Thymus (tissue), 11 donors: ENCODE measurements at regions not wholly inside any gene's neighbourhood (a gene's known extent, or its start where the extent isn't known, plus 50 kb on each side); places are given as distances from the start of the nearest gene placed in this dataset.

Experiments
- DNase-seq, 9 donors: peaks; one replicate each; pipeline ENCODE4 v3.0.0-alpha.2; 2013; ENCODE audit warnings: low spot score in 9 of 9, low read depth in 6 of 9, missing footprints in 1 of 9
- H3K27ac ChIP-seq, 2 donors: one replicate each; pipeline ENCODE4 v1.5.1; 2013; ENCODE audit warnings: control low read depth in 1 of 2, low read depth in 1 of 2, low read length in 1 of 2, mild to moderate bottlenecking in 1 of 2, moderate library complexity in 1 of 2
- H3K27me3 ChIP-seq, 2 donors: one replicate each; pipeline ENCODE4 v1.5.1; 2013; ENCODE audit warnings: low read length in 1 of 2; ENCODE audit not compliant: control insufficient read depth in 2 of 2, insufficient read depth in 1 of 2
- H3K36me3 ChIP-seq, 2 donors: one replicate each; pipeline ENCODE4 v1.5.1; 2013; ENCODE audit warnings: low read length in 1 of 2, mild to moderate bottlenecking in 1 of 2, moderate library complexity in 1 of 2; ENCODE audit not compliant: control insufficient read depth in 2 of 2, insufficient read depth in 2 of 2
- H3K4me1 ChIP-seq, 2 donors: one replicate each; pipeline ENCODE4 v1.5.1; 2013; ENCODE audit warnings: low read length in 2 of 2; ENCODE audit not compliant: control insufficient read depth in 2 of 2, insufficient read depth in 2 of 2
- H3K4me3 ChIP-seq, 2 donors: one replicate each; pipeline ENCODE4 v1.5.1; 2013; ENCODE audit warnings: low read length in 2 of 2, control low read depth in 1 of 2, mild to moderate bottlenecking in 1 of 2
- H3K9me3 ChIP-seq, 2 donors: one replicate each; pipeline ENCODE4 v1.5.1; 2013; ENCODE audit warnings: low read length in 1 of 2, mild to moderate bottlenecking in 1 of 2; ENCODE audit not compliant: control insufficient read depth in 2 of 2, insufficient read depth in 1 of 2
- WGBS: extraction: QIAGEN DNeasy Blood & Tissue Kit; methylation state at CpG from one replicate; pipeline ENCODE4 v1.1.7; 2013; 5-methylcytosine and 5-hydroxymethylcytosine counted together
- donor health status: healthy.

DNA sequence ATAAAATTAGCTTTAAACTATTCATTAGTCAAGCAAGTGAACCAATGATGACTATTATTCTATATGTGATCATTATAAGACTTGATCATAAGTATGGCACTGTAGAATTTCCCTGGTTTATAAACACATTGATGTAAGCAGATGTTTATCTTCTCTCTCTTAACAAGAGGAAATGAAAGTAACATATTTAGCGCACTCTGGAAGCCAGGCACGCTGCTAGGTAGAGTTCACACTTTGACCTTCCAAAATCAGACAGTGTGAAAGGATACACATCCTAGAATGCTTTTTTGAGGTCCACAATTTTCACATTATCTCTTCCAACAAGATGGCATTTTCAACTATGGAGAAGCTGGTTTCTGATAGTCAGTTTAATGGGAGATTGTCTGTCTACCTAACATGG is 529.4 kb upstream of the IGFBP3 start:
- no peak for DNase-seq
- 80% methylated on average over 2 of the region's 2 CpGs for WGBS

GRCh38 chr7:46449743-46450142 is 528.7 kb upstream of the IGFBP3 start:
- no peaks in the 10 kb centered on the region for H3K9me3 ChIP-seq
- H3K36me3 ChIP-seq = no peaks in the 10 kb centered on the region
- H3K27me3 ChIP-seq = no peaks in the 10 kb centered on the region
- no peaks in the 10 kb centered on the region for H3K4me1 ChIP-seq
- no peak for DNase-seq
- WGBS = 70% methylated on average over 2 of the region's 2 CpGs
- H3K4me3 ChIP-seq = no peak overlapping the region
- no peak overlapping the region for H3K27ac ChIP-seq

More for the DNA sequence above, 529.4 kb upstream of the IGFBP3 start:
- no peaks in the 10 kb centered on the region for H3K4me1 ChIP-seq
- no peak overlapping the region for H3K27ac ChIP-seq
- H3K4me3 ChIP-seq = no peak overlapping the region
- H3K27me3 ChIP-seq = no peaks in the 10 kb centered on the region
- no peaks in the 10 kb centered on the region for H3K9me3 ChIP-seq
- H3K36me3 ChIP-seq = no peaks in the 10 kb centered on the region

- Histone ChIP-seq H3K27me3 (no peaks in the 10 kb centered on the region), H3K4me1 (no peaks in the 10 kb centered on the region), H3K36me3 (no peaks in the 10 kb centered on the region), H3K27ac (no peak overlapping the region), H3K4me3 (no peak overlapping the region), H3K9me3 (no peaks in the 10 kb centered on the region)
- WGBS = 88% methylated on average over 5 of the region's 5 CpGs
- DNase-seq = no peak
Measured at GRCh38 chr7:46448478-46448877, 527.4 kb upstream of the IGFBP3 start.

- Histone ChIP-seq H3K4me1 (no peaks in the 10 kb centered on the region), H3K27me3 (no peaks in the 10 kb centered on the region), H3K9me3 (no peaks in the 10 kb centered on the region), H3K27ac (no peak overlapping the region), H3K36me3 (no peaks in the 10 kb centered on the region), H3K4me3 (no peak overlapping the region)
- WGBS = 88% methylated on average over 1 of the region's 1 CpG
- no peak for DNase-seq
Measured at GRCh38 chr7:46446151-46446550, 525.1 kb upstream of the IGFBP3 start.

- 92% methylated on average over 3 of the region's 3 CpGs for WGBS
- Histone ChIP-seq H3K4me3 (no peak overlapping the region), H3K27me3 (no peaks in the 10 kb centered on the region), H3K4me1 (no peaks in the 10 kb centered on the region), H3K27ac (no peak overlapping the region), H3K36me3 (no peaks in the 10 kb centered on the region), H3K9me3 (no peaks in the 10 kb centered on the region)
- DNase-seq = no peak
Measured at GRCh38 chr7:46444256-46444655, 523.2 kb upstream of the IGFBP3 start.

- 82% methylated on average over 6 of the region's 6 CpGs for WGBS
- Histone ChIP-seq H3K27ac (no peak overlapping the region), H3K36me3 (no peaks in the 10 kb centered on the region), H3K4me3 (no peak overlapping the region), H3K27me3 (no peaks in the 10 kb centered on the region), H3K4me1 (no peaks in the 10 kb centered on the region), H3K9me3 (no peaks in the 10 kb centered on the region)
- no peak for DNase-seq
Measured at GRCh38 chr7:46440186-46440585, 519.1 kb upstream of the IGFBP3 start.

DNA sequence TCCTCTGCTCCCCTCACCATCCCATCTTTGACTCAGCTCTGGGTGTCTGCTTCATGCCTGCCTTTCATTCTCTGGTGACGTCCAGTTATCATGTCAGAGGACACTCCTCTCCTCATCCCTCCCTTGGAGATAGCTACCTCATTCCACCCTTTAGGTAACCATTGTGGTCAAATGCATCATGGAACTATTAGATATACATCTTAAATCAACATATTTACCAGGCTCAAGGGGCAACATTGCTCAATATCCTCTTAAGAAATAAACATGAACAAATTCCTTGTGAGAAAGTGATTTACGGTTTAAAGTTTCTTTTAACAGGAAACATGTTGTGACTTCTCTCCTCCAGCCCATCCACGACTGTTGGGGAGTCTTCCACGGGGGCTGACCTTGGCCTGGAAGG is 511.6 kb upstream of the IGFBP3 start:
- WGBS = 36% methylated on average over 4 of the region's 4 CpGs
- H3K9me3 ChIP-seq = peaks cover 0 to 7% of the 10 kb centered on the region in 2 donors
- no peak for DNase-seq

DNA sequence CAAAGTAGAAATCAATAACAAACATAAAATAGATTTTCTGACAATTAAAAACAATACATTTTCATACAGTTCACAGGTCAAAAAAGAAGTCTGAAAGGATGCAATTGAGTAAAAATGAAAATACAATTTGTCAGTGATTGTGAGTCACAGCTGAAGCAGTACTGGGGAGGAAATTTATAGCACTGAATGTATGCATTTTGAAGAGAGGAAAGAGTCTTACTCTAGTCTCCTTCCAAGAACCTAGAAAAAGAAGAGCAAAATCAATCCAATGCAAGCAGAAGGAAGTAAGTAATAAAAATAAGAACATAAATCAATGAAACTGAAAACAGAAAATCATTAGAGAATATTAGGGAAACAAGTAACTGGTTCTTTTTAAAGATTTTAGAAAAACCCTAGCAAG is 507.2 kb upstream of the IGFBP3 start:
- Histone ChIP-seq H3K36me3 (no peaks in the 10 kb centered on the region), H3K4me3 (no peak overlapping the region), H3K27ac (no peak overlapping the region), H3K27me3 (no peaks in the 10 kb centered on the region), H3K4me1 (no peaks in the 10 kb centered on the region), H3K9me3 (peaks cover 0 to 7% of the 10 kb centered on the region in 2 donors)
- DNase-seq = no peak

More for the DNA sequence above, 511.6 kb upstream of the IGFBP3 start:
- Histone ChIP-seq H3K36me3 (no peaks in the 10 kb centered on the region), H3K4me1 (no peaks in the 10 kb centered on the region), H3K27ac (no peak overlapping the region), H3K4me3 (no peak overlapping the region), H3K27me3 (no peaks in the 10 kb centered on the region)

GRCh38 chr7:46424934-46425333 is 503.9 kb upstream of the IGFBP3 start:
- Histone ChIP-seq H3K36me3 (no peaks in the 10 kb centered on the region), H3K27ac (no peak overlapping the region), H3K9me3 (peaks cover 0 to 7% of the 10 kb centered on the region in 2 donors), H3K4me3 (no peak overlapping the region), H3K4me1 (no peaks in the 10 kb centered on the region), H3K27me3 (no peaks in the 10 kb centered on the region)
- 95% methylated on average over 1 of the region's 1 CpG for WGBS
- DNase-seq = no peak
